Cerebellar nuclear complex (tissue), 1 donor: ENCODE measurements at regions not wholly inside any gene's neighbourhood (a gene's known extent, or its start where the extent isn't known, plus 50 kb on each side); places are given as distances from the start of the nearest gene placed in this dataset.
"Not testable (repeated sequence)": the region's sequence is repeated elsewhere in the genome, so short reads cannot be mapped to it uniquely, and the experiment has no call there.

ENCODE experiments used
- DNase-seq, 2 experiments: peaks; one replicate each; lab custom pipeline; 2025; lab: John Stamatoyannopoulos, UW

- DNase-seq = no peak
Observed at GRCh38 chr9:714675-715074, 126.8 kb upstream of the DMRT1 start.

GRCh38 chr9:715300-715699 is 126.2 kb upstream of the DMRT1 start:
- DNase-seq = peak in 1 of 2 experiments; percentile 27

- no peak for DNase-seq
Observed at GRCh38 chr9:715743-716400, 125.6 kb upstream of the DMRT1 start.

- no peak for DNase-seq
Observed at GRCh38 chr9:717722-718121, 123.8 kb upstream of the DMRT1 start.

GRCh38 chr9:720239-720881 is 121.1 kb upstream of the DMRT1 start:
- DNase-seq = no peak

- DNase-seq = no peak
Observed at GRCh38 chr9:722388-722980, 119.0 kb upstream of the DMRT1 start.

GRCh38 chr9:724461-724860 is 117.0 kb upstream of the DMRT1 start:
- not testable (repeated sequence) for DNase-seq

GRCh38 chr9:726005-726404 is 115.5 kb upstream of the DMRT1 start:
- no peak for DNase-seq

GRCh38 chr9:727767-728166 is 113.7 kb upstream of the DMRT1 start:
- DNase-seq = no peak

- no peak for DNase-seq
Observed at GRCh38 chr9:728535-728934, 113.0 kb upstream of the DMRT1 start.

- no peak for DNase-seq
Observed at GRCh38 chr9:731474-731873, 110.0 kb upstream of the DMRT1 start.

GRCh38 chr9:734831-735511 is 106.5 kb upstream of the DMRT1 start:
- DNase-seq = no peak

- DNase-seq = no peak
Observed at GRCh38 chr9:737400-738120, 103.9 kb upstream of the DMRT1 start.

GRCh38 chr9:738209-738915 is 103.1 kb upstream of the DMRT1 start:
- no peak for DNase-seq

GRCh38 chr9:739362-739761 is 102.1 kb upstream of the DMRT1 start:
- no peak for DNase-seq

GRCh38 chr9:740221-740620 is 101.3 kb upstream of the DMRT1 start:
- DNase-seq = no peak

GRCh38 chr9:742104-742503 is 99.4 kb upstream of the DMRT1 start:
- DNase-seq = no peak

GRCh38 chr9:742914-743589 is 98.4 kb upstream of the DMRT1 start:
- no peak for DNase-seq

- DNase-seq = no peak
Observed at GRCh38 chr9:744046-744712, 97.3 kb upstream of the DMRT1 start.

- peak; percentile 53 to 84 for DNase-seq
Observed at GRCh38 chr9:744790-745484, 96.6 kb upstream of the DMRT1 start.
